ENCODE measurements at regions not wholly inside any gene's neighbourhood (a gene's known extent, or its start where the extent isn't known, plus 50 kb on each side); places are given as distances from the start of the nearest gene placed in this dataset.

- TF ChIP-seq, protein P1, sequence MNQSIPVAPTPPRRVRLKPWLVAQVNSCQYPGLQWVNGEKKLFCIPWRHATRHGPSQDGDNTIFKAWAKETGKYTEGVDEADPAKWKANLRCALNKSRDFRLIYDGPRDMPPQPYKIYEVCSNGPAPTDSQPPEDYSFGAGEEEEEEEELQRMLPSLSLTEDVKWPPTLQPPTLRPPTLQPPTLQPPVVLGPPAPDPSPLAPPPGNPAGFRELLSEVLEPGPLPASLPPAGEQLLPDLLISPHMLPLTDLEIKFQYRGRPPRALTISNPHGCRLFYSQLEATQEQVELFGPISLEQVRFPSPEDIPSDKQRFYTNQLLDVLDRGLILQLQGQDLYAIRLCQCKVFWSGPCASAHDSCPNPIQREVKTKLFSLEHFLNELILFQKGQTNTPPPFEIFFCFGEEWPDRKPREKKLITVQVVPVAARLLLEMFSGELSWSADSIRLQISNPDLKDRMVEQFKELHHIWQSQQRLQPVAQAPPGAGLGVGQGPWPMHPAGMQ (IDR thresholded peaks at IDR 0.05; ENCODE audit: borderline replicate concordance): no peak
- TF ChIP-seq RBBP5 (conservative IDR thresholded peaks at IDR 0.05): no peak
- no peak for TF ChIP-seq SMAD1 (IDR thresholded peaks at IDR 0.05; ENCODE audit: low read depth, partially characterized antibody)
- TF ChIP-seq JUNB (IDR thresholded peaks at IDR 0.05): no peak
- no peak for TF ChIP-seq NR2F1 (conservative IDR thresholded peaks at IDR 0.05)
- TF ChIP-seq SIN3A (IDR thresholded peaks at IDR 0.05; ENCODE audit: low read depth, low read length): no peak
- no peak for TF ChIP-seq BACH1 (IDR thresholded peaks at IDR 0.05; ENCODE audit: borderline replicate concordance)
- TF ChIP-seq, protein P2, sequence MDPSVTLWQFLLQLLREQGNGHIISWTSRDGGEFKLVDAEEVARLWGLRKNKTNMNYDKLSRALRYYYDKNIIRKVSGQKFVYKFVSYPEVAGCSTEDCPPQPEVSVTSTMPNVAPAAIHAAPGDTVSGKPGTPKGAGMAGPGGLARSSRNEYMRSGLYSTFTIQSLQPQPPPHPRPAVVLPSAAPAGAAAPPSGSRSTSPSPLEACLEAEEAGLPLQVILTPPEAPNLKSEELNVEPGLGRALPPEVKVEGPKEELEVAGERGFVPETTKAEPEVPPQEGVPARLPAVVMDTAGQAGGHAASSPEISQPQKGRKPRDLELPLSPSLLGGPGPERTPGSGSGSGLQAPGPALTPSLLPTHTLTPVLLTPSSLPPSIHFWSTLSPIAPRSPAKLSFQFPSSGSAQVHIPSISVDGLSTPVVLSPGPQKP (IDR thresholded peaks at IDR 0.05; ENCODE audit: low read depth, low read length): no peak
- no peak for TF ChIP-seq LARP7 (IDR thresholded peaks at IDR 0.05)
Observed at GRCh38 chr4:137748616-137749015, 216.3 kb upstream of the PCDH18 start (continued).

DNA sequence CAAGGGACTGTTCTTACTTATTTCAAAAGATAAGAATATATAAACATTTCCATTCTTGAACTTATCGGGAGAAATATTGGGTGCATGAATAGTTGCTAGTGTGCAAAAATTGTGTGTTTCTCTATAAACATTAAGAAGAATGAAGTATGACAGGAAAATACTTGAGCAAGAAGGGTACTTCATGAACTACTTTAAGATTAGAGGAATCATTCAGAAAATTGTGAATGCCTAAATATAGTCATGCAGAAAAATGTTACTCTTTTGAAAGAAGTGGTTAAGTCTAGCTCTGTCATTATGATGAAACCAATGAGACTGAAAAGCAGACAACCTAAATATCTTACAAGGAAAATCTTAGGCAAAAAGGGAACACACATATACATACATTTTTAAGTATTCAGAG, 207.8 kb upstream of the PCDH18 start:
- POLR2A ChIA-PET: no interaction called here
- in situ Hi-C loops (cut with MboI) (no loop called here), intact Hi-C loops (cut with micrococcal nuclease; ENCODE audit: unreplicated experiment) (no loop called here)
- H3K36me3 ChIP-seq (ENCODE audit: control insufficient read depth in 2 of 2, insufficient read depth in 2 of 2, low read length in 1 of 2): no peaks in the 10 kb centered on the region
- FAIRE-seq: peak; percentile 62
- no peak for ATAC-seq
- no peak overlapping the region for H2AFZ ChIP-seq (ENCODE audit: control insufficient read depth, low read depth, low read length)
- SMC1A ChIA-PET (ENCODE audit: uncharacterized antibody, unreplicated experiment): no interaction called here
- no peak overlapping the region for H3K4me2 ChIP-seq (ENCODE audit: control insufficient read depth, insufficient read depth)
- 100% methylated on average over 1 of the region's 1 CpG for WGBS (ENCODE audit: insufficient coverage, insufficient replicate concordance, low lambda C conversion rate, missing lambda C conversion rate)
- BruUV-seq (replicated peaks): no TSS peak
- no peak overlapping the region for H3K4me3 ChIP-seq
- no peak overlapping the region for H3K9ac ChIP-seq (ENCODE audit: control insufficient read depth, insufficient read depth, low read length)
- H3K4me1 ChIP-seq (ENCODE audit: control insufficient read depth, insufficient read depth, low read length): no peaks in the 10 kb centered on the region
- H3K27me3 ChIP-seq (replicated peaks in 1 of 2; ENCODE audit: control insufficient read depth in 2 of 2, insufficient read depth in 2 of 2, low read length in 1 of 2): no peaks in the 10 kb centered on the region
- no peaks in the 10 kb centered on the region for H3K79me2 ChIP-seq (ENCODE audit: control insufficient read depth, insufficient read depth, low read length)
- CTCF ChIA-PET: no interaction called here
- DNase-seq (ENCODE audit: low read depth, low spot score): no peak
- H3K27ac ChIP-seq (ENCODE audit: control insufficient read depth, insufficient read depth): no peak overlapping the region
- TF ChIP-seq NRF1 (conservative IDR thresholded peaks at IDR 0.05; ENCODE audit: low read depth, low read length): no peak
- TF ChIP-seq PRDM15 (CRISPR knock-in tag; IDR thresholded peaks at IDR 0.05): no peak
- H3K9me3 ChIP-seq (replicated peaks; ENCODE audit: control insufficient read depth, insufficient read depth, low read length): no peaks in the 10 kb centered on the region
- RAD21 ChIA-PET (ENCODE audit: unreplicated experiment): no interaction called here
- H4K20me1 ChIP-seq (ENCODE audit: control insufficient read depth, insufficient read depth): no peaks in the 10 kb centered on the region

All from GM12878 (cell line).